Esophagus squamous epithelium (tissue), 5 donors: ENCODE measurements at regions not wholly inside any gene's neighbourhood (a gene's known extent, or its start where the extent isn't known, plus 50 kb on each side); places are given as distances from the start of the nearest gene placed in this dataset.

Source experiments
- DNase-seq: peaks from one replicate; lab custom pipeline; 2025; lab: John Stamatoyannopoulos, UW
- H3K27ac ChIP-seq, 4 donors: fragments of 200-600 bp; sonication (generic); one replicate each; pipeline ENCODE4 v1.5.1; 2016 to 2019; ENCODE audit warnings: mild to moderate bottlenecking in 1 of 4
- H3K27me3 ChIP-seq, 4 donors: fragments of 200-600 bp; sonication (generic); 1 replicate in 3 of 4; 2 replicates in 1 of 4; pipeline versions ENCODE4 v1.5.1 to v1.6.0; 2017 to 2021; ENCODE audit warnings: antibody characterized with exemption in 1 of 4
- H3K36me3 ChIP-seq, 3 donors: fragments of 200-600 bp; sonication (generic); one replicate each; pipeline ENCODE4 v1.5.1; 2016 to 2019
- H3K4me1 ChIP-seq, 3 donors: fragments of 200-600 bp; sonication (generic); one replicate each; pipeline ENCODE4 v1.5.1; 2017 to 2019
- H3K4me3 ChIP-seq, 4 donors: fragments of 200-600 bp; sonication (generic); 1 replicate in 3 of 4; 2 replicates in 1 of 4; pipeline ENCODE4 v1.5.1; 2016 to 2019; ENCODE audit warnings: mild to moderate bottlenecking in 2 of 4, moderate library complexity in 1 of 4
- H3K9me3 ChIP-seq, 3 donors: fragments of 200-600 bp; sonication (generic); one replicate each; pipeline ENCODE4 v1.5.1; 2016 to 2019
- POLR2A ChIP-seq, 4 donors: fragments of 450-650 bp; IDR thresholded peaks; one replicate each; pipeline ENCODE4 v1.6.1; 2017; ENCODE audit warnings: antibody characterized with exemption in 4 of 4, mild to moderate bottlenecking in 4 of 4, moderate library complexity in 3 of 4
- WGBS, 2 donors: methylation state at CpG; one replicate each; pipeline ENCODE4 v1.1.5; 2018; 5-methylcytosine and 5-hydroxymethylcytosine counted together
- intact Hi-C: fragments of 100-400 bp; cut with DNase I; formaldehyde crosslinking; loops from one replicate; pipeline ENCODE4 v1.15.0; 2022
- TF ChIP-seq, protein P1 (sequence below), 6 experiments: fragments of 450-650 bp in 4 of 6; fragments of 200-600 bp in 2 of 6; sonication (generic) in 2 of 6; IDR thresholded peaks; one replicate each; pipeline ENCODE4 v1.5.1; 2016 to 2019; ENCODE audit warnings: antibody characterized with exemption in 6 of 6, mild to moderate bottlenecking in 4 of 6, moderate library complexity in 4 of 6
- donor health status: DM: yes; HTN: yes; CAD: no.

DNA sequence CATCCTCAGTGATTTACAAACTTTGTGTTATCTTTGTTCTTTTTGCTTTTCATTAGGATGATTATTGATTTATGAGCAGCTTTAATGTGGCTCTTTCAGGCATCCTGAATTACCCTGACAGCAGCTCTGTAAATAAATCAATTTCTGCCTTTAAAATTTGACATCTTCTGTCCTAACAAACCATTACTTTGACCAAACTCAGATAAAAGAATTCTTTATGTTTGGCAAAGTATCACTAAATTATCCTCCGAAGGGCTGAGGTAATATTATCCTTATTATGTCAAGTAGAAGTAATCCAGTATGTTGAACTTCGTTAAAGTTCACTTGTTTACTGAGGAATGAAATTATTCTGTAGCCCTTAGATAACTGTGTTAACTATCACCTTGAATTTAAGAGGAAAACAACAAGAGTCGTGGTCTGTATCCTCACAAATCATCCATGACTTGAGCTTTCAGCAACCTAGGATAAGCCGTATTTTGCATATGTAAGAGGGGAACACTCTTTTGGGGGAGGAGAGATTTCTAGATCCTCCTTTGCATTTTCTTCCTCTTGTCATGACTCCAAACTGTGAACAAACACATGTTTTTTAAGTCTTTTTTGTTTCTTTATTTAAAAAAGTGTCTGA, 173.2 kb upstream of the STAC start:
- Histone ChIP-seq H3K4me3 (no peak overlapping the region), H3K4me1 (no peaks in the 10 kb centered on the region), H3K36me3 (no peaks in the 10 kb centered on the region), H3K27ac (no peak overlapping the region), H3K27me3 (no peaks in the 10 kb centered on the region), H3K9me3 (no peaks in the 10 kb centered on the region)
- 36 to 44% methylated on average over 4 of the region's 4 CpGs for WGBS, 2 donors
- no peak for DNase-seq
- TF ChIP-seq, protein P1, sequence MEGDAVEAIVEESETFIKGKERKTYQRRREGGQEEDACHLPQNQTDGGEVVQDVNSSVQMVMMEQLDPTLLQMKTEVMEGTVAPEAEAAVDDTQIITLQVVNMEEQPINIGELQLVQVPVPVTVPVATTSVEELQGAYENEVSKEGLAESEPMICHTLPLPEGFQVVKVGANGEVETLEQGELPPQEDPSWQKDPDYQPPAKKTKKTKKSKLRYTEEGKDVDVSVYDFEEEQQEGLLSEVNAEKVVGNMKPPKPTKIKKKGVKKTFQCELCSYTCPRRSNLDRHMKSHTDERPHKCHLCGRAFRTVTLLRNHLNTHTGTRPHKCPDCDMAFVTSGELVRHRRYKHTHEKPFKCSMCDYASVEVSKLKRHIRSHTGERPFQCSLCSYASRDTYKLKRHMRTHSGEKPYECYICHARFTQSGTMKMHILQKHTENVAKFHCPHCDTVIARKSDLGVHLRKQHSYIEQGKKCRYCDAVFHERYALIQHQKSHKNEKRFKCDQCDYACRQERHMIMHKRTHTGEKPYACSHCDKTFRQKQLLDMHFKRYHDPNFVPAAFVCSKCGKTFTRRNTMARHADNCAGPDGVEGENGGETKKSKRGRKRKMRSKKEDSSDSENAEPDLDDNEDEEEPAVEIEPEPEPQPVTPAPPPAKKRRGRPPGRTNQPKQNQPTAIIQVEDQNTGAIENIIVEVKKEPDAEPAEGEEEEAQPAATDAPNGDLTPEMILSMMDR (IDR thresholded peaks at IDR 0.05): no peak
- no peak for TF ChIP-seq POLR2A (IDR thresholded peaks at IDR 0.05)
- intact Hi-C loops: no loop called here

DNA sequence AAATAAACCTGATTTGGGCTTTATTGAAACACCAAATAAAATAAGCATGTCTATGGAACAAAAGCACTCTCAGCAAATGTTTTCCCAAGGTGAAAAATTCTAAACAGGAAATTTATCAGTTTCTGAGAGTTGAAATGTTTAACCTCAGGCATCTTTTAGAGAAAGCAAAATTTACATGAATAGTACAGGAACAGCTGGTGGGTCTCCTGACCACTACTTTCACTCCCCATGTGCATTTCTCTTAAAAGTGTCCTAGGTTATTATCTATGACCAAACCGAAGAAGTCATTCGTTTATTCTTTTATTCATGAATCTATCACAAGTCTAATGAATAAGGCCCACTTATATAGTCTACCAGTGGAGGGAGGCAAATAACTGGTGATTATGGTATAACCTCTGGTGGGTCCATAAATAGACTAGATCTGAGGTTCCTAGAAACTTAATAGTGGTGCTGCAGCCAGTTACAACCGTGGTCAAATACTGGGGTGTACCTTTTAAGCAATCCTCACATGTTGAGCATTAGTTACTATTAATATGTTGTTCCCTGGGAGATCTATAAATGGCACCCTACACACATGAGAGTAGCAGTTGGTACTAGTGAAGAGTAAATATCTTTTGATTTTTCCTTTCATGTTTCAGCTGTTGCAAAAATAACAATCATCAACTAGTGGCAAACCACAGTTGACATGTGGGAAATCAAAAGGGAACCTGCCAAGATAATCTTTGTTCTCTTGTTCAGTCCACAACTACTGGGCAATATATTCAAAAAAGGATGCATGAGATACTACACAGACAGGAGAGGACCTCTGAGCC, 169.3 kb upstream of the STAC start:
- Histone ChIP-seq H3K4me3 (no peak overlapping the region), H3K4me1 (no peaks in the 10 kb centered on the region), H3K36me3 (no peaks in the 10 kb centered on the region), H3K9me3 (no peaks in the 10 kb centered on the region), H3K27ac (no peak overlapping the region), H3K27me3 (no peaks in the 10 kb centered on the region)
- intact Hi-C loops: no loop called here
- TF ChIP-seq, protein P1 (IDR thresholded peaks at IDR 0.05): no peak
- TF ChIP-seq POLR2A (IDR thresholded peaks at IDR 0.05): no peak
- 63 to 64% methylated on average over 3 of the region's 3 CpGs for whole genome bisulfite sequencing, 2 donors
- no peak for DNase-seq

DNA sequence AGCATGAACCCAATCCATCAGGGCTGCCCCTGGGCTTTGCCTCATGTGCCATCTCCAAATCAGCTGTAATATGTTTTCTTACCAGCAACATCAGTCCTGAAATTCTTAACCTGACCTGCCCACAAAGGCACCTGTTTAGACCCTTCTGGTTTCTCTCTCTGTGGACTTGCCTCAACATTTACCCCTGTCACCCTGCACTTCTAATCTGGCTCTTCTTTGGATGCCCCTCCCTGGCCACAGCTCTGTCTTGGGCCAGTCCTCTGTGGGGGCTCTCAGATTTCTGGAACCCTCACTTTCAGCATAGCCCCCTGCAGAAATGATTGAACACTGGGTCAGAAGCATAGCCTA, 168.7 kb upstream of the STAC start:
- TF ChIP-seq, protein P1 (IDR thresholded peaks at IDR 0.05): no peak
- no peak for TF ChIP-seq POLR2A (IDR thresholded peaks at IDR 0.05)
- H3K4me1 ChIP-seq: no peaks in the 10 kb centered on the region
- no peak overlapping the region for H3K27ac ChIP-seq
- intact Hi-C loops: no loop called here
- no peaks in the 10 kb centered on the region for H3K27me3 ChIP-seq
- no peak for DNase-seq
- H3K9me3 ChIP-seq: no peaks in the 10 kb centered on the region
- H3K4me3 ChIP-seq: no peak overlapping the region
- no peaks in the 10 kb centered on the region for H3K36me3 ChIP-seq

DNA sequence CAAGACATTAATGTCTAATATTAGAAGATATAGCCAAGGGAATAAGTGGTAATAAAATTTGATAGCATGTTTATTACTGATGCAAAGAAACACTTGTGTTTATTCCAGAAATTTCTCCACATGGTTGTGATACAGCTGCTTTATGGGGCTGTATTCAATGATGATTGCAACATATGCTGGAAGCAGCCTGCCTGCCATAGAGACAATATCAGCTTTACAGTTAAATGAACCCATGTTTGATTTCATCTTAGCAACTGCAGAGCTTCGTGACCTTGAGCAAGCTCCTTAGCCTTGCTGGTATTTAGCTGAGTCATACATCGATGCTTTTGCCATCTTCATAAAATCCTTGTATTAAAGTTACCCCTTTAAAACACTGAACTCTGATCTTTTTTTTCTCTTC, 168.1 kb upstream of the STAC start:
- Histone ChIP-seq H3K4me1 (no peaks in the 10 kb centered on the region), H3K36me3 (no peaks in the 10 kb centered on the region)
- WGBS, 2 donors: 46 to 49% methylated on average over 2 of the region's 2 CpGs

DNA sequence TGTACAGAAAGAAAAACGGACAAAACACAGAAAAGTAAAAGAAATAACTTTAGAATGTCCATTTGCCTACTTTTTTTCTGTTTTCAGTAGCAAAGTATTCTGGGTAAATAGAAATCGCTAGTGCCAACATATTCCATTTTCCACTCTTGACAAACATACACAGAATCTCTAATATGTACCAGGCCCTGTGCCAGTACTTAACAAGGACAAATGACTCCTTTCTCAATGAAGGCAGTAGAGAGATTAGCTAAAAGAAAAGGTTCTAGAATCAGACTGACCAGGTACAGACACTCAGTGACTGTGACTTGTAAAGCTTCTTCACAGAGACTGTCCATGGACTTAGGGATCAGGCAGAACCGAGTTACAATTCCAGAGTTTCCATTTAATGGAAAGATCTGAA, 165.8 kb upstream of the STAC start:
- H3K27me3 ChIP-seq: no peaks in the 10 kb centered on the region
- H3K4me1 ChIP-seq: no peaks in the 10 kb centered on the region
- intact Hi-C loops: no loop called here
- 42 to 49% methylated on average over 3 of the region's 3 CpGs for WGBS, 2 donors
- H3K4me3 ChIP-seq: no peak overlapping the region
- no peaks in the 10 kb centered on the region for H3K36me3 ChIP-seq
- no peak for TF ChIP-seq POLR2A (IDR thresholded peaks at IDR 0.05)
- TF ChIP-seq, protein P1 (IDR thresholded peaks at IDR 0.05): no peak
- no peak overlapping the region for H3K27ac ChIP-seq
- no peaks in the 10 kb centered on the region for H3K9me3 ChIP-seq
- no peak for DNase-seq

More for the DNA sequence above, 168.1 kb upstream of the STAC start:
- Histone ChIP-seq H3K9me3 (no peaks in the 10 kb centered on the region), H3K27me3 (no peaks in the 10 kb centered on the region), H3K4me3 (no peak overlapping the region), H3K27ac (no peak overlapping the region)
- TF ChIP-seq POLR2A (IDR thresholded peaks at IDR 0.05): no peak
- TF ChIP-seq, protein P1 (IDR thresholded peaks at IDR 0.05): no peak
- no peak for DNase-seq
- intact Hi-C loops: no loop called here
